ENCODE measurements at regions not wholly inside any gene's neighbourhood (a gene's known extent, or its start where the extent isn't known, plus 50 kb on each side); places are given as distances from the start of the nearest gene placed in this dataset.

DNA sequence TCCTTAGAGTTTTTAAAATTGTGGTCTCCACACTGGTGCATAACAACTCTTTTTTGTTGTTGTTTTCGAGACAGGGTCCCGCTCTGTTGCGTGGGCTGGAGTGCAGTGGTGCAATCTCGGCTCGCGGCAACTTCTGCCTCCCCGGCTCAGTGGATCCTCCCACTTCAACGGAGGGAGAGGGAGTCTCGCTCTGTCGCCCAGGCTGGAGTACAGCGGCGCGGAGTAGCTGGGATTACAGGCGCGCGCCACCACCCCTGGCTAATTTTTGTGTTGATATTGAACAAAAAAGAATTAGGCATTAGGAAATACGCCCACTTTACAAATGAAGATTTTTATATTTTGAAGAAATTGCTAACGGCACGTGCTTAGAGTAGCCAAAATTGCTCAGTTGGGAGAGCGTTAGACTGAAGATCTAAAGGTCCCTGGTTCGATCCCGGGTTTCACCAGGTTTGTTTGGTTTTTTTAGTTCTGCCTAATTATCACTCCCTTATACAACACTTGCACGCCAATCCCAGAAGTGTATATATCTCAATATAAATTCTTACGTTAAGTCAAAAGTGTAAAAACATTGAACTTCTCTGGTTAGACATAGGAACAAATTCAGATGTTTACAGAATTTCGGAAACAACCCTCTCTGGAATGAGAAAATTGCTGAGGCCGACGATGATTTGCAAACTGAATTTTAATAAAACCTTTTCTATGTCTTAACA, 159.6 kb downstream of the TRIM27 start:
- no peak overlapping the region for H3K27ac ChIP-seq
- H3K9me3 ChIP-seq (ENCODE audit: severe bottlenecking): peaks cover 38% of the 10 kb centered on the region
- H3K36me3 ChIP-seq: no peaks in the 10 kb centered on the region
- no peak overlapping the region for H3K4me3 ChIP-seq (ENCODE audit: low read depth, low read length)
- peaks cover 96% of the 10 kb centered on the region for H3K27me3 ChIP-seq (ENCODE audit: insufficient read depth, low read depth, severe bottlenecking)
- TF ChIP-seq, protein P1, sequence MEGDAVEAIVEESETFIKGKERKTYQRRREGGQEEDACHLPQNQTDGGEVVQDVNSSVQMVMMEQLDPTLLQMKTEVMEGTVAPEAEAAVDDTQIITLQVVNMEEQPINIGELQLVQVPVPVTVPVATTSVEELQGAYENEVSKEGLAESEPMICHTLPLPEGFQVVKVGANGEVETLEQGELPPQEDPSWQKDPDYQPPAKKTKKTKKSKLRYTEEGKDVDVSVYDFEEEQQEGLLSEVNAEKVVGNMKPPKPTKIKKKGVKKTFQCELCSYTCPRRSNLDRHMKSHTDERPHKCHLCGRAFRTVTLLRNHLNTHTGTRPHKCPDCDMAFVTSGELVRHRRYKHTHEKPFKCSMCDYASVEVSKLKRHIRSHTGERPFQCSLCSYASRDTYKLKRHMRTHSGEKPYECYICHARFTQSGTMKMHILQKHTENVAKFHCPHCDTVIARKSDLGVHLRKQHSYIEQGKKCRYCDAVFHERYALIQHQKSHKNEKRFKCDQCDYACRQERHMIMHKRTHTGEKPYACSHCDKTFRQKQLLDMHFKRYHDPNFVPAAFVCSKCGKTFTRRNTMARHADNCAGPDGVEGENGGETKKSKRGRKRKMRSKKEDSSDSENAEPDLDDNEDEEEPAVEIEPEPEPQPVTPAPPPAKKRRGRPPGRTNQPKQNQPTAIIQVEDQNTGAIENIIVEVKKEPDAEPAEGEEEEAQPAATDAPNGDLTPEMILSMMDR (IDR thresholded peaks at IDR 0.05; ENCODE audit: low read depth, low read length): no peak
- DNase-seq: no peak

DNA sequence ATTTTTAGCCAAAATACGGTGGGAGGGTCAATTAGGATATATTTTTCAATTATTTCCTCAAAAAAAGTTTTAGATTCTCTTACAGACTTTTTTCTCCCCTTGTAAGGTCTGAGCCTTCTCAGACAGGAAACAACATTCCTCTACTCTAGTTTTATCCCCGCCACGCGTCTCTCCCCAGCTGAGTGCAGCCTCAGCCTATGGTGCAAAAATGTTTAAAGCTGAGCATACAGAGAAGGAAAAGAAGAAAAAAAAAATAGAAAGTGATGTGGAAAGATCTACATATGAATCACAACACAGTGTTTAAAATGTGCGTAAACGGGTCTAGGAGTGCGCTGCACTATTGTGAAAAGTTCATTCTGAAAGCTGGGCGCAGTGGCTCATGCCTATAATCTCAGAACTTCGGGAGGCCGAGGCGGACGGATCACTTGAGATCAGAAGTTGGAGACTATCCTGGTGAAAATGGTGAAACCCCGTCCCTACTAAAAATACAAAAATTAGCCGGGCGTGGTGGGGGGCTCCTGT, 159.0 kb downstream of the TRIM27 start:
- H3K36me3 ChIP-seq: no peaks in the 10 kb centered on the region
- H3K27me3 ChIP-seq (ENCODE audit: insufficient read depth, low read depth, severe bottlenecking): peaks cover 96% of the 10 kb centered on the region
- H3K27ac ChIP-seq: no peak overlapping the region
- peaks cover 38% of the 10 kb centered on the region for H3K9me3 ChIP-seq (ENCODE audit: severe bottlenecking)
- no peak for DNase-seq
- no peak overlapping the region for H3K4me3 ChIP-seq (ENCODE audit: low read depth, low read length)
- TF ChIP-seq, protein P1 (IDR thresholded peaks at IDR 0.05; ENCODE audit: low read depth, low read length): no peak

DNA sequence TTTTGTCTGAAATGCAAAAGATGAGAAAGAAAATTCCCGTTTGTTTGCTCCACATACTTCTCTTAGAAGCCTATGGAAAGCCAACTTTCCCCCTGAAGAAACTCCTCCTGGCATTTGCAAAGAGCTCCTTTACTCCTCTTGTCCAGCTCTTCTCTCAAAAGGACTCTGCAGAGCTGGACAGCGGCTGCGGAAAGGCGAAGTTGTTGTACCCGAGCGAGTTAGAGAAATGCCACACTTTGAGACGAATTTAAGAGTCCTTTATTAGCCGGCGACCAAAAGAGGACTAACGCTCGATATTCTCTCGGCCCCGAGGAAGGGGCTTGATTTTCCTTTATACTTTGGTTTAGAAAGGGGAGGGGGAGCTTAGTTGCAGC, 157.8 kb downstream of the TRIM27 start:
- Histone ChIP-seq H3K27me3 (ENCODE audit: insufficient read depth, low read depth, severe bottlenecking) (peaks cover 98% of the 10 kb centered on the region), H3K27ac (no peak overlapping the region), H3K4me3 (ENCODE audit: low read depth, low read length) (no peak overlapping the region), H3K9me3 (ENCODE audit: severe bottlenecking) (peaks cover 38% of the 10 kb centered on the region), H3K36me3 (no peaks in the 10 kb centered on the region)
- DNase-seq: no peak
- TF ChIP-seq, protein P1 (IDR thresholded peaks at IDR 0.05; ENCODE audit: low read depth, low read length): no peak

DNA sequence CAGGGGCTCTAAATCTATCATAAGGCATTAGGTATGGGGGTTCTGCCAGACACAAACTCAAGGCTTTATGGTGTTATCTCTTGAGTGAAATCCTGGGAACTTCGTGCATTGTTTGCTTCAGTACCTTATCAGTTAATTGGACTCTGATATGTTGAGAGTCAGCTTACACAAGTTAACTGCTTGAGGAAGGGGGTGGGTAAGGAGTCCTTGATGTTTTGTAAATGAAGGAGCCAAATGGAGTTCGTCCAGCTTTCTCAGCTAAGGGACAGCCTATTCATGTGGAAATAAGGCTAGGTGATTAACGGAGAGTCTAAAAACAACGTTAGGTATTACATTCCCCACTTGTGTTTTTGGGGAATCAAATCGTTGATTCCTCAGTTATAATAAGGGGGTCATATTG, 157.4 kb downstream of the TRIM27 start:
- DNase-seq: no peak
- Histone ChIP-seq H3K27ac (no peak overlapping the region), H3K4me3 (ENCODE audit: low read depth, low read length) (no peak overlapping the region), H3K36me3 (no peaks in the 10 kb centered on the region), H3K9me3 (ENCODE audit: severe bottlenecking) (peaks cover 40% of the 10 kb centered on the region), H3K27me3 (ENCODE audit: insufficient read depth, low read depth, severe bottlenecking) (peaks cover 100% of the 10 kb centered on the region)
- TF ChIP-seq, protein P1 (IDR thresholded peaks at IDR 0.05; ENCODE audit: low read depth, low read length): no peak

DNA sequence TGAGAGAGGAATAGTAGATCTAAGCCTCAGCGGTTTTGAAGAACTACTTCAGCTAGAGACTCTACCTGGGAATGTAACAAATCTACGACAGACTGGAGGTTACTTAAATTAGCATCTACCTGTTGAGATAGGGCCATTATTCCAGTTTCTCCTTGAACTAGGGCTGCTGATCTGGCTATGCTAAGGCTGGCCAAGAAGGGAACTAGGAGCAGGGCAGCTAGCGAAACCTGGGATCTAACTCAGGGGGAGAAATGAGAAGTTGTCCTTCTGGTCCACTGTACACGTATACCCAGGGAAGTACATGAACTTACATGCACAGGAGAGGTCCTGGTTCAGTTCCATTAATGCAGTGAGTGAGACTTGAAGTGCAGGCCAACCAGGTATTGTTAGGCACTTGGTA, 156.7 kb downstream of the TRIM27 start:
- Histone ChIP-seq H3K9me3 (ENCODE audit: severe bottlenecking) (peaks cover 46% of the 10 kb centered on the region), H3K36me3 (no peaks in the 10 kb centered on the region), H3K27ac (no peak overlapping the region), H3K27me3 (ENCODE audit: insufficient read depth, low read depth, severe bottlenecking) (peaks cover 100% of the 10 kb centered on the region), H3K4me3 (ENCODE audit: low read depth, low read length) (no peak overlapping the region)
- TF ChIP-seq, protein P1 (IDR thresholded peaks at IDR 0.05; ENCODE audit: low read depth, low read length): no peak
- DNase-seq: no peak

DNA sequence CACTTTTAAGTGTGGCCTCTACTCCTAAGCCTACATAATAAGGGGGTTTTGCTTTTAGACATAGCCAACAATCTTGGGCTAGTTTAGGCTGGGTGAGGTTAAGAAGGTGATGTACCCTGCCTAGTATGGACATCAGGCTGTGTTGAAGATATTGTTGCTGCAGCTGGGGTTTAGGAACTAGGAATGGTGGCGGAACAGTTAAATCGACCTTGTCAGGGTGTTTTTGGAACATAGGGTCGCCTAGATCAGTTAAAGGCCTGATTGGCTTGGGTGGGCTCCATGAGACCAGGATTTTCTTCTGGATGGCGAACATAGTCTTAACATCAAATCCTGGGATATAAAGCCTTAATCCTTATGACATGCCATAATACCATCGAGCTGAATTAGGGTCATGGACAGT, 156.1 kb downstream of the TRIM27 start:
- TF ChIP-seq, protein P1 (IDR thresholded peaks at IDR 0.05; ENCODE audit: low read depth, low read length): no peak
- H3K36me3 ChIP-seq: no peaks in the 10 kb centered on the region
- H3K27me3 ChIP-seq (ENCODE audit: insufficient read depth, low read depth, severe bottlenecking): peaks cover 100% of the 10 kb centered on the region
- no peak overlapping the region for H3K27ac ChIP-seq
- no peak for DNase-seq
- no peak overlapping the region for H3K4me3 ChIP-seq (ENCODE audit: low read depth, low read length)
- peaks cover 51% of the 10 kb centered on the region for H3K9me3 ChIP-seq (ENCODE audit: severe bottlenecking)
